Chondrocyte (in vitro differentiated cells): ENCODE measurements at regions not wholly inside any gene's neighbourhood (a gene's known extent, or its start where the extent isn't known, plus 50 kb on each side); places are given as distances from the start of the nearest gene placed in this dataset.
"Not testable (repeated sequence)": the region's sequence is repeated elsewhere in the genome, so short reads cannot be mapped to it uniquely, and the experiment has no call there.

Experiments used
- DNase-seq: peaks from one replicate; pipeline ENCODE4 v3.0.0; 2021; ENCODE audit warnings: mixed read lengths, low spot score
- H3K27ac Mint-ChIP-seq: one replicate; pipeline ENCODE4 v1.8.0; 2021; ENCODE audit warnings: mild to moderate bottlenecking, moderate library complexity, mixed read lengths; ENCODE audit not compliant: unreplicated experiment
- H3K27me3 Mint-ChIP-seq: 2 replicates; pipeline ENCODE4 v1.8.0; 2021; ENCODE audit warnings: low read depth, mixed read lengths
- H3K36me3 Mint-ChIP-seq: 2 replicates; pipeline ENCODE4 v1.8.0; 2021; ENCODE audit warnings: low read depth, mixed read lengths
- H3K4me1 Mint-ChIP-seq: 2 replicates; pipeline ENCODE4 v1.8.0; 2021; ENCODE audit warnings: low read depth, mild to moderate bottlenecking, mixed read lengths
- H3K4me3 Mint-ChIP-seq: one replicate; pipeline ENCODE4 v1.8.0; 2021; ENCODE audit warnings: mild to moderate bottlenecking, moderate library complexity, mixed read lengths; ENCODE audit not compliant: unreplicated experiment
- H3K9me3 Mint-ChIP-seq: 2 replicates; pipeline ENCODE4 v1.8.0; 2021; ENCODE audit warnings: low read depth, mixed read lengths
- CTCF ChIP-seq: fragments of 200-600 bp; sonication (generic); IDR thresholded peaks from 2 replicates; pipeline ENCODE4 v1.5.0; 2021; ENCODE audit warnings: antibody characterized with exemption, mild to moderate bottlenecking, moderate library complexity

GRCh38 chr22:23383491-23384361, 196.4 kb downstream of the IGLL1 start:
- Mint-ChIP-seq H3K4me3 (no peak overlapping the region), H3K27ac (no peak overlapping the region), H3K36me3 (no peaks in the 10 kb centered on the region), H3K9me3 (no peaks in the 10 kb centered on the region), H3K27me3 (no peaks in the 10 kb centered on the region), H3K4me1 (peaks cover 4% of the 10 kb centered on the region)
- TF ChIP-seq CTCF, result no peak
- no peak for DNase-seq

- H3K27ac Mint-ChIP-seq, result no peak overlapping the region
- no peak for DNase-seq
- peaks cover 4% of the 10 kb centered on the region for H3K4me1 Mint-ChIP-seq
- no peaks in the 10 kb centered on the region for H3K9me3 Mint-ChIP-seq
- no peak for TF ChIP-seq CTCF
- peaks cover 4% of the 10 kb centered on the region for H3K27me3 Mint-ChIP-seq
- no peaks in the 10 kb centered on the region for H3K36me3 Mint-ChIP-seq
- no peak overlapping the region for H3K4me3 Mint-ChIP-seq
These were observed 197.5 kb downstream of the IGLL1 start for GRCh38 chr22:23382428-23383218.

- no peak for DNase-seq
- H3K4me3 Mint-ChIP-seq, result no peak overlapping the region
- no peaks in the 10 kb centered on the region for H3K36me3 Mint-ChIP-seq
- H3K9me3 Mint-ChIP-seq, result no peaks in the 10 kb centered on the region
- H3K27ac Mint-ChIP-seq, result no peak overlapping the region
- peaks cover 8% of the 10 kb centered on the region for H3K27me3 Mint-ChIP-seq
- no peak for TF ChIP-seq CTCF
- peaks cover 4% of the 10 kb centered on the region for H3K4me1 Mint-ChIP-seq
These were observed 198.2 kb downstream of the IGLL1 start for GRCh38 chr22:23381661-23382427.

- Mint-ChIP-seq H3K4me1 (peaks cover 4% of the 10 kb centered on the region), H3K27ac (no peak overlapping the region), H3K4me3 (no peak overlapping the region), H3K9me3 (no peaks in the 10 kb centered on the region), H3K27me3 (peaks cover 13% of the 10 kb centered on the region), H3K36me3 (no peaks in the 10 kb centered on the region)
- no peak for DNase-seq
- no peak for TF ChIP-seq CTCF
These were observed 199.2 kb downstream of the IGLL1 start for GRCh38 chr22:23380911-23381310.

GRCh38 chr22:23380230-23380573, 199.9 kb downstream of the IGLL1 start:
- DNase-seq, result no peak
- Mint-ChIP-seq H3K36me3 (no peaks in the 10 kb centered on the region), H3K4me1 (peaks cover 4% of the 10 kb centered on the region), H3K9me3 (no peaks in the 10 kb centered on the region), H3K4me3 (no peak overlapping the region), H3K27ac (no peak overlapping the region), H3K27me3 (peaks cover 13% of the 10 kb centered on the region)
- TF ChIP-seq CTCF, result no peak

GRCh38 chr22:23379540-23380229, 199.4 kb downstream of the BCR start:
- H3K36me3 Mint-ChIP-seq, H3K4me3 Mint-ChIP-seq, H3K27ac Mint-ChIP-seq, DNase-seq, H3K4me1 Mint-ChIP-seq, H3K9me3 Mint-ChIP-seq: not testable (repeated sequence)
- peaks cover 14% of the 10 kb centered on the region for H3K27me3 Mint-ChIP-seq
